GM12878 (cell line): ENCODE measurements at regions not wholly inside any gene's neighbourhood (a gene's known extent, or its start where the extent isn't known, plus 50 kb on each side); places are given as distances from the start of the nearest gene placed in this dataset.

ENCODE experiments used
- ATAC-seq: fragments of 200-7000 bp; cut with Tn5 transposase; 3 replicates; pipeline ENCODE4 v1.9.1; 2020; ENCODE audit warnings: mild to moderate bottlenecking, moderate library complexity
- BruUV-seq: library from RNA; stranded (reverse); fragments of 400-500 nt; replicated peaks from 2 replicates; lab custom pipeline; 2021; lab: Mats Ljungman, UMichigan
- CTCF ChIA-PET: fragments of 300-600 bp; sonication (Branson Sonifier 250); formaldehyde crosslinking; extraction: SDS; loops from one replicate; lab custom pipeline; 2021; ENCODE audit warnings: inconsistent platforms; lab: Yijun Ruan, JAX
- POLR2A ChIA-PET: fragments of 350-600 bp; formaldehyde crosslinking; extraction: SDS; loops from one replicate; lab custom pipeline; 2021; ENCODE audit warnings: inconsistent platforms; lab: Charles Lee
- RAD21 ChIA-PET: fragments of 300-600 bp; sonication (Branson Sonifier 250); formaldehyde crosslinking; loops from one replicate; lab custom pipeline; 2023; ENCODE audit warnings: antibody characterized with exemption; ENCODE audit not compliant: unreplicated experiment; lab: Charles Lee
- SMC1A ChIA-PET: fragments of 300-600 bp; sonication (Branson Sonifier 250); formaldehyde crosslinking; loops from one replicate; lab custom pipeline; 2023; ENCODE audit not compliant: unreplicated experiment, uncharacterized antibody; lab: Charles Lee
- DNase-seq: peaks from one replicate; pipeline ENCODE4 v3.0.0-alpha.2; 2011; ENCODE audit warnings: low read depth, low spot score
- FAIRE-seq: peaks from 3 replicates; lab custom pipeline; 2011; peaks lifted over from hg19 to GRCh38; lab: Jason Lieb, UNC
- H2AFZ ChIP-seq: 2 replicates; pipeline ENCODE4 v1.6.0; 2011; ENCODE audit warnings: low read depth, low read length, control low read depth; ENCODE audit not compliant: control insufficient read depth
- H3K27ac ChIP-seq: 2 replicates; pipeline ENCODE4 v1.5.1; 2011; ENCODE audit warnings: control low read depth; ENCODE audit not compliant: control insufficient read depth, insufficient read depth
- H3K27me3 ChIP-seq, 2 experiments: replicated peaks in 1 of 2; 2 replicates each; pipeline versions ENCODE4 v1.6.0 to v1.6.1; 2011; ENCODE audit warnings: low read length in 1 of 2; ENCODE audit not compliant: control insufficient read depth in 2 of 2, insufficient read depth in 2 of 2
- H3K36me3 ChIP-seq, 2 experiments: 2 replicates each; pipeline ENCODE4 v1.5.1; 2011; ENCODE audit warnings: low read length in 1 of 2; ENCODE audit not compliant: control insufficient read depth in 2 of 2, insufficient read depth in 2 of 2
- H3K4me1 ChIP-seq: 2 replicates; pipeline ENCODE4 v1.6.1; 2011; ENCODE audit warnings: mild to moderate bottlenecking, low read length, moderate library complexity, mixed read lengths; ENCODE audit not compliant: control insufficient read depth, insufficient read depth
- H3K4me2 ChIP-seq: 2 replicates; pipeline ENCODE4 v1.6.0; 2011; ENCODE audit warnings: control low read depth; ENCODE audit not compliant: control insufficient read depth, insufficient read depth
- H3K4me3 ChIP-seq: fragments of 200-600 bp; sonication (generic); 2 replicates; pipeline ENCODE4 v1.5.1; 2016
- H3K79me2 ChIP-seq: 2 replicates; pipeline ENCODE4 v1.6.0; 2011; ENCODE audit warnings: low read length; ENCODE audit not compliant: control insufficient read depth, insufficient read depth
- H3K9ac ChIP-seq: 2 replicates; pipeline ENCODE4 v1.8.0; 2011; ENCODE audit warnings: low read length, control low read depth, mixed read lengths; ENCODE audit not compliant: control insufficient read depth, insufficient read depth
- H3K9me3 ChIP-seq: replicated peaks from 3 replicates; pipeline ENCODE4 v1.5.1; 2011; ENCODE audit warnings: mild to moderate bottlenecking, low read length; ENCODE audit not compliant: control insufficient read depth, insufficient read depth
- H4K20me1 ChIP-seq: 2 replicates; pipeline ENCODE4 v1.6.0; 2011; ENCODE audit not compliant: control insufficient read depth, insufficient read depth
- FOS ChIP-seq: IDR thresholded peaks from 3 replicates; pipeline ENCODE4 v1.6.1; 2011; ENCODE audit warnings: borderline replicate concordance; ENCODE audit not compliant: insufficient read length; ENCODE audit errors: extremely low read depth
- PBX3 ChIP-seq: IDR thresholded peaks from 2 replicates; pipeline ENCODE4 v1.6.1; 2011; ENCODE audit warnings: mild to moderate bottlenecking, low read depth, low read length, moderate library complexity; ENCODE audit not compliant: insufficient replicate concordance
- RUNX3 ChIP-seq: IDR thresholded peaks from 2 replicates; pipeline ENCODE4 v1.6.1; 2012; ENCODE audit warnings: low read length, inconsistent platforms
- SREBF2 ChIP-seq: IDR thresholded peaks from 2 replicates; pipeline ENCODE4 v1.6.1; 2012; ENCODE audit warnings: mild to moderate bottlenecking, low read length
- TCF3 ChIP-seq: IDR thresholded peaks from 2 replicates; pipeline ENCODE4 v1.6.1; 2012; ENCODE audit warnings: low read depth, mild to moderate bottlenecking, low read length, borderline replicate concordance; ENCODE audit not compliant: insufficient read depth
- USF2 ChIP-seq: IDR thresholded peaks from 2 replicates; pipeline ENCODE4 v1.6.1; 2011; ENCODE audit warnings: low read depth, low read length, improper control_type of control experiment, borderline replicate concordance
- WGBS: methylation state at CpG from one replicate; pipeline ENCODE4 v1.1.6; 2016; ENCODE audit warnings: low lambda C conversion rate; ENCODE audit not compliant: insufficient replicate concordance, insufficient coverage; ENCODE audit errors: missing lambda C conversion rate; 5-methylcytosine and 5-hydroxymethylcytosine counted together
- in situ Hi-C: fragments of 300-500 bp; cut with MboI; formaldehyde crosslinking; loops from 9 replicates; pipeline ENCODE4 v1.14.3; 2018; ENCODE audit warnings: mixed read lengths
- intact Hi-C: fragments of 100-400 bp; cut with micrococcal nuclease; formaldehyde crosslinking; loops from one replicate; pipeline ENCODE4 v1.14.2; 2022; ENCODE audit not compliant: unreplicated experiment
- TF ChIP-seq, protein P1 (sequence below): fragments of 450-650 bp; IDR thresholded peaks from 2 replicates; pipeline ENCODE4 v1.6.1; 2017; ENCODE audit warnings: mild to moderate bottlenecking, low read depth, inconsistent platforms; ENCODE audit not compliant: poor library complexity, severe bottlenecking
- TF ChIP-seq, protein P2 (sequence below): fragments of 450-650 bp; IDR thresholded peaks from 2 replicates; pipeline ENCODE4 v1.6.1; 2017; ENCODE audit warnings: mild to moderate bottlenecking, moderate library complexity

DNA sequence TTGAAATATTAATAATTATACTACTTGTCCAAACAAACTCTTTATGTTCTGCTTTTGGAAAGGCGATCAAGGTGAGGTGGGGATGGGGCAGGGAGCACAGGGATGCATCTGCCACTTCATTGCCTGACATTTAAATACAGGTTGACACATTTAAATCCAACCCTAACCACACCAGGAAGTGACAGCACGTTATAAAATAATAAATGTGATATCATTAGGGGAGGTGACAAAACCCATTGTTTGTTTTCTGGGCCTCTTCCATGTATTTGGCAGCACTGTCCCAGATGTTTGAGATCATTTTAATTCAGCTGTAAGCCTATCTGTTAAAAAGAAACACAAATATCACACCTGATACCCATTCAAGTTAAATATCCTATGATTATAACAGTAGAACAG, 342.4 kb upstream of the ARID1B start:
- no TSS peak for BruUV-seq
- H3K9me3 ChIP-seq: no peaks in the 10 kb centered on the region
- no peaks in the 10 kb centered on the region; a peak in 1 of 4 replicates for H3K27me3 ChIP-seq
- H3K4me1 ChIP-seq: no peaks in the 10 kb centered on the region
- ChIA-PET POLR2A (no interaction called here), RAD21 (no interaction called here)
- no peak overlapping the region for H3K4me2 ChIP-seq
- in situ Hi-C loops: no loop called here
- H3K36me3 ChIP-seq: no peaks in the 10 kb centered on the region
- no peak overlapping the region for H3K9ac ChIP-seq
- WGBS: 20% methylated on average over 2 of the region's 2 CpGs
- no peaks in the 10 kb centered on the region for H4K20me1 ChIP-seq
- H3K4me3 ChIP-seq: no peak overlapping the region
- no peak overlapping the region for H2AFZ ChIP-seq
- intact Hi-C loops: no loop called here
- TF ChIP-seq PBX3 (no peak), TCF3 (no peak), USF2 (no peak), RUNX3 (no peak), SREBF2 (no peak), FOS (no peak)
- TF ChIP-seq, protein P1, sequence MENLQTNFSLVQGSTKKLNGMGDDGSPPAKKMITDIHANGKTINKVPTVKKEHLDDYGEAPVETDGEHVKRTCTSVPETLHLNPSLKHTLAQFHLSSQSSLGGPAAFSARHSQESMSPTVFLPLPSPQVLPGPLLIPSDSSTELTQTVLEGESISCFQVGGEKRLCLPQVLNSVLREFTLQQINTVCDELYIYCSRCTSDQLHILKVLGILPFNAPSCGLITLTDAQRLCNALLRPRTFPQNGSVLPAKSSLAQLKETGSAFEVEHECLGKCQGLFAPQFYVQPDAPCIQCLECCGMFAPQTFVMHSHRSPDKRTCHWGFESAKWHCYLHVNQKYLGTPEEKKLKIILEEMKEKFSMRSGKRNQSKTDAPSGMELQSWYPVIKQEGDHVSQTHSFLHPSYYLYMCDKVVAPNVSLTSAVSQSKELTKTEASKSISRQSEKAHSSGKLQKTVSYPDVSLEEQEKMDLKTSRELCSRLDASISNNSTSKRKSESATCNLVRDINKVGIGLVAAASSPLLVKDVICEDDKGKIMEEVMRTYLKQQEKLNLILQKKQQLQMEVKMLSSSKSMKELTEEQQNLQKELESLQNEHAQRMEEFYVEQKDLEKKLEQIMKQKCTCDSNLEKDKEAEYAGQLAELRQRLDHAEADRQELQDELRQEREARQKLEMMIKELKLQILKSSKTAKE: no peak
- TF ChIP-seq, protein P2, sequence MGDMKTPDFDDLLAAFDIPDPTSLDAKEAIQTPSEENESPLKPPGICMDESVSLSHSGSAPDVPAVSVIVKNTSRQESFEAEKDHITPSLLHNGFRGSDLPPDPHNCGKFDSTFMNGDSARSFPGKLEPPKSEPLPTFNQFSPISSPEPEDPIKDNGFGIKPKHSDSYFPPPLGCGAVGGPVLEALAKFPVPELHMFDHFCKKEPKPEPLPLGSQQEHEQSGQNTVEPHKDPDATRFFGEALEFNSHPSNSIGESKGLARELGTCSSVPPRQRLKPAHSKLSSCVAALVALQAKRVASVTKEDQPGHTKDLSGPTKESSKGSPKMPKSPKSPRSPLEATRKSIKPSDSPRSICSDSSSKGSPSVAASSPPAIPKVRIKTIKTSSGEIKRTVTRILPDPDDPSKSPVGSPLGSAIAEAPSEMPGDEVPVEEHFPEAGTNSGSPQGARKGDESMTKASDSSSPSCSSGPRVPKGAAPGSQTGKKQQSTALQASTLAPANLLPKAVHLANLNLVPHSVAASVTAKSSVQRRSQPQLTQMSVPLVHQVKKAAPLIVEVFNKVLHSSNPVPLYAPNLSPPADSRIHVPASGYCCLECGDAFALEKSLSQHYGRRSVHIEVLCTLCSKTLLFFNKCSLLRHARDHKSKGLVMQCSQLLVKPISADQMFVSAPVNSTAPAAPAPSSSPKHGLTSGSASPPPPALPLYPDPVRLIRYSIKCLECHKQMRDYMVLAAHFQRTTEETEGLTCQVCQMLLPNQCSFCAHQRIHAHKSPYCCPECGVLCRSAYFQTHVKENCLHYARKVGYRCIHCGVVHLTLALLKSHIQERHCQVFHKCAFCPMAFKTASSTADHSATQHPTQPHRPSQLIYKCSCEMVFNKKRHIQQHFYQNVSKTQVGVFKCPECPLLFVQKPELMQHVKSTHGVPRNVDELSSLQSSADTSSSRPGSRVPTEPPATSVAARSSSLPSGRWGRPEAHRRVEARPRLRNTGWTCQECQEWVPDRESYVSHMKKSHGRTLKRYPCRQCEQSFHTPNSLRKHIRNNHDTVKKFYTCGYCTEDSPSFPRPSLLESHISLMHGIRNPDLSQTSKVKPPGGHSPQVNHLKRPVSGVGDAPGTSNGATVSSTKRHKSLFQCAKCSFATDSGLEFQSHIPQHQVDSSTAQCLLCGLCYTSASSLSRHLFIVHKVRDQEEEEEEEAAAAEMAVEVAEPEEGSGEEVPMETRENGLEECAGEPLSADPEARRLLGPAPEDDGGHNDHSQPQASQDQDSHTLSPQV: no peak
- TF ChIP-seq, all 136 proteins: peak for 0
- CTCF ChIA-PET: no interaction called here
- no peak for ATAC-seq
- no peak for DNase-seq
- Histone ChIP-seq H3K79me2 (no peaks in the 10 kb centered on the region), H3K27ac (no peak overlapping the region)
- no peak for FAIRE-seq
- SMC1A ChIA-PET: no interaction called here
